SJSA1 (cell line): ENCODE measurements at regions not wholly inside any gene's neighbourhood (a gene's known extent, or its start where the extent isn't known, plus 50 kb on each side); places are given as distances from the start of the nearest gene placed in this dataset.

Experiments
- DNase-seq, 2 experiments: peaks; one replicate each; pipeline ENCODE4 v3.0.0-alpha.2; 2015 to 2020; ENCODE audit warnings: low spot score in 2 of 2, low read depth in 1 of 2
- H3K27ac ChIP-seq: fragments of 250-450 bp; sonication (Bioruptor Pico); 2 replicates; pipeline ENCODE4 v1.5.1; 2020; ENCODE audit warnings: mild to moderate bottlenecking, moderate library complexity
- H3K27me3 ChIP-seq: fragments of 250-450 bp; sonication (Bioruptor Pico); replicated peaks from 2 replicates; pipeline ENCODE4 v1.5.1; 2020; ENCODE audit warnings: mild to moderate bottlenecking, moderate library complexity
- H3K36me3 ChIP-seq: fragments of 250-450 bp; sonication (Bioruptor Pico); 2 replicates; pipeline ENCODE4 v1.5.1; 2020; ENCODE audit warnings: mild to moderate bottlenecking
- H3K4me1 ChIP-seq: fragments of 250-450 bp; sonication (Bioruptor Pico); replicated peaks from 2 replicates; pipeline ENCODE4 v1.6.1; 2021; ENCODE audit warnings: mild to moderate bottlenecking
- H3K4me3 ChIP-seq: fragments of 250-450 bp; sonication (Bioruptor Pico); 2 replicates; pipeline ENCODE4 v1.5.1; 2020; ENCODE audit warnings: mild to moderate bottlenecking
- H3K9me3 ChIP-seq: fragments of 250-450 bp; sonication (Bioruptor Pico); replicated peaks from 2 replicates; pipeline ENCODE4 v1.5.1; 2020; ENCODE audit warnings: mild to moderate bottlenecking

DNA sequence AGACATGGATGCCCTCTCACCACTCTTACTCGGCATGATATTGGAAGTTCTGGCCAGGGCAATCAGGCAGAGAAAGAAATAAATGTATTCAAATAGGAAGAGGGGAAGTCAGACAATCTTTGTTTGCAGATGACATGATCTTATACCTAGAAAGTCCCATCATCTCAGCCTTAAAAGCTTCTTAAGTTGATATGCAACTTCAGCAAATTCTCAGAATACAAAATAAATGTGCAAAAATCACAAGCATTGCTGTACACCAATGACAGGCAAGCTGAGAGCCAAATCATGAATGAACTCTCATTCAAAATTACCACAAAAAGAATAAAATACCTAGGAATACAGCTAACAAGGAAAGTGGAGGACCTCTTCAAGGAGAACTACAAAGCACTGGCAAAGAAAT is 2190.4 kb downstream of the MAT2B start:
- Histone ChIP-seq H3K9me3 (peaks cover 25% of the 10 kb centered on the region), H3K4me1 (no peaks in the 10 kb centered on the region), H3K27me3 (no peaks in the 10 kb centered on the region), H3K27ac (no peak overlapping the region), H3K36me3 (no peaks in the 10 kb centered on the region), H3K4me3 (no peak overlapping the region)
- no peak for DNase-seq

DNA sequence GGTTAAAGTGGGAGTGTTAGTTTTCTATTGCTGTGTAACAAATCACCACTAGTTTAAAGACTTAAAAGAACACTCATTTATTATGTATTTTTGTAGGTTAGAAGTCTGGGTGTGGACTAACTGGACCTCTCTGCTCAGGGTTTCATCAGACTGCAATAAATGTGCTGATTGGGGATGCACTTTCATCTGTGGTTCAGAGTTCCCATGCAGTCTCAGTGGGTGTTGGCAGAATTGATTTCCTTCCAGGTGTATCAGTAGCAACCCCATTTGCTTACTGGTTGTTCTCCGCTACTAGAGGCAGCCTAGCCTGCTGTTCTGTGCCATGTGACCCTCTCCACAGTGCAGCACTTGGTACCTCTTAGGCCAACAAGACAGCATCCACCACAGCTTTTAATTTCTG is 2200.5 kb downstream of the MAT2B start:
- Histone ChIP-seq H3K27ac (no peak overlapping the region), H3K4me1 (no peaks in the 10 kb centered on the region), H3K4me3 (no peak overlapping the region), H3K27me3 (no peaks in the 10 kb centered on the region), H3K36me3 (no peaks in the 10 kb centered on the region), H3K9me3 (0 out of 2 replicates have a peak, but pooled peaks cover 7% of the 10 kb centered on the region)
- DNase-seq: no peak

- Histone ChIP-seq H3K9me3 (0 out of 2 replicates have a peak, but pooled peaks cover 4% of the 10 kb centered on the region), H3K4me3 (no peak overlapping the region), H3K27ac (no peak overlapping the region), H3K4me1 (no peaks in the 10 kb centered on the region), H3K27me3 (no peaks in the 10 kb centered on the region), H3K36me3 (no peaks in the 10 kb centered on the region)
- no peak for DNase-seq
Observed at GRCh38 chr5:165712011-165712410, 2206.6 kb downstream of the MAT2B start.

- no peaks in the 10 kb centered on the region for H3K27me3 ChIP-seq
- H3K4me3 ChIP-seq: no peak overlapping the region
- no peak for DNase-seq
- no peaks in the 10 kb centered on the region for H3K36me3 ChIP-seq
- peaks cover 8% of the 10 kb centered on the region for H3K9me3 ChIP-seq
- no peak overlapping the region for H3K27ac ChIP-seq
- no peaks in the 10 kb centered on the region for H3K4me1 ChIP-seq
Observed at GRCh38 chr5:165714598-165714997, 2209.2 kb downstream of the MAT2B start.

DNA sequence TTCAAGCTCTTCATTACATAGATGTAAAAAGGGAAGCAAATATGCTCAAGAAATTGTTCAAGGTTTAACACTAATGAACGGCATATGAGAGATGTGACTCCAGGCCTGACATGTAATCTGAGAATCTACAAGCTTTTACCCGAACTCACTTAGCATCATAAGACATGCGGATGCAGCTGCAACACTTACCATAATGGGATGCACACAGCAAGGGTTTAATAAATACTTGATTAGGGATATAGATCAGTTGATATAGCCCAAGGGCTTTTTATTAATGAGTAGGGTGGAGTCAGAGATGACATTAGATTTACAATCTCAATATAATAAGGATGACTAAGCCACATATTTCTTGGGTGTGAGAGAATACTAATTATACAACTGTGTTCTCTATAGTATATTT is 2215.5 kb downstream of the MAT2B start:
- Histone ChIP-seq H3K27ac (no peak overlapping the region), H3K27me3 (no peaks in the 10 kb centered on the region), H3K36me3 (no peaks in the 10 kb centered on the region), H3K4me1 (no peaks in the 10 kb centered on the region), H3K9me3 (peaks cover 11% of the 10 kb centered on the region), H3K4me3 (no peak overlapping the region)
- DNase-seq: no peak

- Histone ChIP-seq H3K9me3 (peaks cover 15% of the 10 kb centered on the region), H3K4me1 (no peaks in the 10 kb centered on the region), H3K27ac (no peak overlapping the region), H3K4me3 (no peak overlapping the region), H3K27me3 (no peaks in the 10 kb centered on the region), H3K36me3 (no peaks in the 10 kb centered on the region)
- no peak for DNase-seq
Observed at GRCh38 chr5:165722401-165722800, 2217.0 kb downstream of the MAT2B start.

- no peak for DNase-seq
- Histone ChIP-seq H3K9me3 (peaks cover 9% of the 10 kb centered on the region), H3K36me3 (no peaks in the 10 kb centered on the region), H3K4me3 (no peak overlapping the region), H3K4me1 (no peaks in the 10 kb centered on the region), H3K27me3 (no peaks in the 10 kb centered on the region), H3K27ac (no peak overlapping the region)
Observed at GRCh38 chr5:165723931-165724330, 2218.5 kb downstream of the MAT2B start.

GRCh38 chr5:165728425-165728824 is 2223.0 kb downstream of the MAT2B start:
- Histone ChIP-seq H3K36me3 (no peaks in the 10 kb centered on the region), H3K27me3 (no peaks in the 10 kb centered on the region), H3K4me3 (no peak overlapping the region), H3K9me3 (peaks cover 3% of the 10 kb centered on the region), H3K4me1 (no peaks in the 10 kb centered on the region), H3K27ac (no peak overlapping the region)
- DNase-seq: no peak

DNA sequence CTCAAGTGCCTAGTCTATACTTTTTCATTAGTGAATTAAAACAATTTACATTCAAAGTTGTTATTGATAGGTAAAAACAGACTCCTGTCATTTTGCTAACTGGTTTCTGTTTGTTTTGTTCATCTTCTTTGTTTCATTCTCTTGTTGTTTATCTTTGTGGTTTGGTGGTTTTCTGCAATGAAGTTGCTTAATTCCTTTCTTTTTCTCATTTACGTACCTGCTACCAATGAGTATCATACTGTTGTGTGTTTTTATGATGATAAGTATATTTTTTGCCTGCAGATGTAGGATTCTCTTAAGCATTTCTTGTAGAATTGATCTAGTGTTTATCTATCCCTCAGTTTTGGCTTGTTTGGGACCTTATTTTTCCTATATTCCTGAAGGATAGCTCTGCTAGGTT is 2230.0 kb downstream of the MAT2B start:
- Histone ChIP-seq H3K9me3 (no peaks in the 10 kb centered on the region; the same call in none of the 2 replicates), H3K27me3 (no peaks in the 10 kb centered on the region), H3K4me3 (no peak overlapping the region), H3K27ac (no peak overlapping the region), H3K36me3 (no peaks in the 10 kb centered on the region), H3K4me1 (no peaks in the 10 kb centered on the region)
- no peak for DNase-seq

- Histone ChIP-seq H3K27me3 (no peaks in the 10 kb centered on the region), H3K36me3 (no peaks in the 10 kb centered on the region), H3K9me3 (no peaks in the 10 kb centered on the region; the same call in none of the 2 replicates), H3K4me1 (no peaks in the 10 kb centered on the region), H3K4me3 (no peak overlapping the region), H3K27ac (no peak overlapping the region)
- DNase-seq: no peak
Observed at GRCh38 chr5:165739079-165739741, 2233.8 kb downstream of the MAT2B start.

DNA sequence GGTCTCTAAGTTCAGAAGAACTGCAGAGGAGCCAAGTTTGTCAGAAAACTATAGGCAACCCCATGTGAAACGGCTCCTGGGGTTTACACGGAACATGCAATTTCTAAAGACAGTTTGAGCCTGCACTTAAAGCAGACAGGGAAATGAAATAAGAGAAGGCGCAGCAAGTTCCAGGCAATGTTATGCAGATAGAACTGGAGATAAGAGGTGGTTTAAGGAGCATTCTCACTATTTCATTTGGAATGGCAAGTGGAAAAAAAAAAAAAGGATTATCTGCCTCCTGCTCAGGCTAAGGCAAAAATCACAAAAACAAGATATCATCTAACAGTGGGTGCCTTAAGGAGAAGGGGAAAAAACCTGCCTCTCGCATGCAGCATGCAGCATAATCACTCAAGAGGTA is 2252.4 kb downstream of the MAT2B start:
- no peak overlapping the region for H3K27ac ChIP-seq
- no peak for DNase-seq
- no peaks in the 10 kb centered on the region for H3K27me3 ChIP-seq
- no peak overlapping the region for H3K4me3 ChIP-seq
- no peaks in the 10 kb centered on the region for H3K4me1 ChIP-seq
- H3K9me3 ChIP-seq: peaks cover 4% of the 10 kb centered on the region; the same call in 1 of the 2 replicates
- H3K36me3 ChIP-seq: no peaks in the 10 kb centered on the region

DNA sequence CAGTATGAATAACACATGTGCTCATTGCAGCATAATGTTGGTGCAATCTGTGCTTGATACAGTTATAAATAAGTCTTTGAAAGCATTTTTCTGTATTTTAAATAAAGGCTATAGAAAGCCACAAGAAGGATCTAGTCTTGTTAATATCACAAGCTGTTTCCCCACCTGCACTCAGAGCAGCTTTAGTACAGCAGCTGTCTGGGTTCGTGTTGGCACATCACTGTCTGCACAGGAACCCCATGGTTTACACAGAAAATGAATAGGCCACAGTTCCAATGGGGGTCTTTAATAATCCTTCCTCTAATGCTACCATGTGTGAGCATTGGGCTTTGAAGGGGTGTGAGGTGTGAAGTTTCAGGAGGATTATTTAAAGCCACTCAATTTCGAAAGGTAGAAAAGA is 2269.7 kb downstream of the MAT2B start:
- H3K36me3 ChIP-seq: no peaks in the 10 kb centered on the region
- H3K27me3 ChIP-seq: no peaks in the 10 kb centered on the region
- H3K4me1 ChIP-seq: no peaks in the 10 kb centered on the region
- H3K27ac ChIP-seq: no peak overlapping the region
- no peak overlapping the region for H3K4me3 ChIP-seq
- no peak for DNase-seq
- peaks cover 4% of the 10 kb centered on the region for H3K9me3 ChIP-seq

DNA sequence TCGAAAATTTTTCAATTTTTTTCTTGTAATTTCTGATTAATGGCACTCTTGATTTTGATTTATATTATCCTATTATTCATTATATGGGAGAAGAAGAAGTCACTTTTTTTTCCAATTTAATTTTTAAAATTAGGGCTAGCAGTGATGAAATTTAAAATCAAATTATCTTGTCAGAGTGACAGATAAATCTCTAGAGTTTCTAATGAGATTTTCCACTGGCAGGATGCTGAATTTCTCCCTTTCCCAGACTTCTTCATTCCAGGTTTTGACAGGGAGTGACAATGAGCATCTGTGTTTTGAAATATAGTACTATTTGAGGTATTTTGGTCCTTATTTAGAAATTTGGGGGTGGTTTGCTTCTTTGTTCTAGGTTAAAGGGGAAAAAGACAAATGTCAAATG is 2274.1 kb downstream of the MAT2B start:
- H3K27me3 ChIP-seq: no peaks in the 10 kb centered on the region
- no peaks in the 10 kb centered on the region for H3K36me3 ChIP-seq
- no peak for DNase-seq
- no peak overlapping the region for H3K4me3 ChIP-seq
- peaks cover 3% of the 10 kb centered on the region; the same call in 1 of the 2 replicates for H3K9me3 ChIP-seq
- no peaks in the 10 kb centered on the region for H3K4me1 ChIP-seq
- H3K27ac ChIP-seq: no peak overlapping the region

- no peaks in the 10 kb centered on the region for H3K36me3 ChIP-seq
- H3K4me1 ChIP-seq: no peaks in the 10 kb centered on the region
- no peaks in the 10 kb centered on the region for H3K27me3 ChIP-seq
- peaks cover 3% of the 10 kb centered on the region; the same call in 1 of the 2 replicates for H3K9me3 ChIP-seq
- DNase-seq: no peak
- H3K4me3 ChIP-seq: no peak overlapping the region
- H3K27ac ChIP-seq: no peak overlapping the region
Observed at GRCh38 chr5:165780901-165781300, 2275.5 kb downstream of the MAT2B start.

- DNase-seq: no peak
- no peaks in the 10 kb centered on the region for H3K27me3 ChIP-seq
- H3K27ac ChIP-seq: no peak overlapping the region
- H3K4me1 ChIP-seq: no peaks in the 10 kb centered on the region
- no peaks in the 10 kb centered on the region for H3K36me3 ChIP-seq
- H3K9me3 ChIP-seq: peaks cover 3% of the 10 kb centered on the region; the same call in 1 of the 2 replicates
- no peak overlapping the region for H3K4me3 ChIP-seq
Observed at GRCh38 chr5:165781738-165782137, 2276.3 kb downstream of the MAT2B start.
